ENCODE measurements at regions not wholly inside any gene's neighbourhood (a gene's known extent, or its start where the extent isn't known, plus 50 kb on each side); places are given as distances from the start of the nearest gene placed in this dataset.

- H3K36me3 ChIP-seq (ENCODE audit: control insufficient read depth, low read length): no peaks in the 10 kb centered on the region
- H3K27ac ChIP-seq (ENCODE audit: low read depth, low read length): no peak overlapping the region
- no peaks in the 10 kb centered on the region for H3F3A ChIP-seq (ENCODE audit: control insufficient read depth, insufficient read depth)
- H3K4me1 ChIP-seq (ENCODE audit: control insufficient read depth, low read length): no peaks in the 10 kb centered on the region
- no peak for TF ChIP-seq CTCF (IDR thresholded peaks at IDR 0.05; ENCODE audit: low read depth, low read length, poor library complexity, severe bottlenecking)
- TF ChIP-seq EZH2phosphoT487 (IDR thresholded peaks at IDR 0.05; ENCODE audit: borderline replicate concordance, low read length): no peak
- H3K4me2 ChIP-seq (ENCODE audit: low read length): no peak overlapping the region
- no peaks in the 10 kb centered on the region for H3K27me3 ChIP-seq (ENCODE audit: control insufficient read depth, low read length)
- H3K9me2 ChIP-seq (replicated peaks; ENCODE audit: control insufficient read depth, low read length): no peaks in the 10 kb centered on the region
- H3K79me2 ChIP-seq (ENCODE audit: control insufficient read depth, low read length): no peaks in the 10 kb centered on the region
- no peaks in the 10 kb centered on the region for H4K20me1 ChIP-seq (ENCODE audit: control insufficient read depth, insufficient read depth, low read depth, low read length)
- no peaks in the 10 kb centered on the region for H3K9me3 ChIP-seq (ENCODE audit: control insufficient read depth, insufficient read depth, low read length)
- H3K4me3 ChIP-seq (ENCODE audit: low read length): no peak overlapping the region
Measured at GRCh38 chr18:77552945-77553344, 303.3 kb downstream of the GALR1 start.

GRCh38 chr18:77554061-77554460 is 304.4 kb downstream of the GALR1 start:
- H3K27ac ChIP-seq (ENCODE audit: low read depth, low read length): no peak overlapping the region
- H4K20me1 ChIP-seq (ENCODE audit: control insufficient read depth, insufficient read depth, low read depth, low read length): no peaks in the 10 kb centered on the region

DNA sequence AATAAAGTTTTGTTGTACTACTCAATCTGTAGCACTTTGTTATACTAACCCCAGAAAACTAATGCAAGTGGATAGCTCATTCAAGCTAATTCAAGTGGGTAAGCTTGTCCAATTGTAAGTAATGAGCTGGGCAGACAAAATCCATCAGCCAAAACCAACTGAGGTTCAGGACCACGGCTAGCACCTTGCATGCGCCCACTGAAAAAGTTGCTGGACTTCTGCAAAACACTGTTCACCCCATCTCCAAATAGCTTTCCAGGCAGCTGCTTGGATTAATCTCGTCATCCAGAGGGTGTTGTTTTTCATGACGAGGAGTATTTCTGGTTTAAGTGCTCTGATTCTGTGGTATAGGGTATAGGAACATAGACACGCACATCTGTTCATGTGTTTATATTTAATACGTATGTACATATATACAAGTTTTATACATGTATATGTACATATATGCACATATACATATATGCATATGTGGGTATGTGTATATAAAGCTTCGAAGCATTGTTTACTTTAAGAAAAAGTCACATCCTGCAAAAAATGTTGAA is 307.5 kb downstream of the GALR1 start:
- H4K20me1 ChIP-seq (ENCODE audit: control insufficient read depth, insufficient read depth, low read depth, low read length): no peaks in the 10 kb centered on the region
- H3K36me3 ChIP-seq (ENCODE audit: control insufficient read depth, low read length): no peaks in the 10 kb centered on the region
- TF ChIP-seq CTCF (IDR thresholded peaks at IDR 0.05; ENCODE audit: low read depth, low read length, poor library complexity, severe bottlenecking) (no peak), EZH2phosphoT487 (IDR thresholded peaks at IDR 0.05; ENCODE audit: borderline replicate concordance, low read length) (no peak)
- no peaks in the 10 kb centered on the region for H3K27me3 ChIP-seq (ENCODE audit: control insufficient read depth, low read length)
- H3K9me3 ChIP-seq (ENCODE audit: control insufficient read depth, insufficient read depth, low read length): no peaks in the 10 kb centered on the region
- H3K9me2 ChIP-seq (replicated peaks; ENCODE audit: control insufficient read depth, low read length): no peaks in the 10 kb centered on the region
- no peak overlapping the region for H3K4me2 ChIP-seq (ENCODE audit: low read length)
- H3K79me2 ChIP-seq (ENCODE audit: control insufficient read depth, low read length): no peaks in the 10 kb centered on the region
- no peak overlapping the region for H3K4me3 ChIP-seq (ENCODE audit: low read length)
- no peaks in the 10 kb centered on the region for H3F3A ChIP-seq (ENCODE audit: control insufficient read depth, insufficient read depth)
- no peaks in the 10 kb centered on the region for H3K4me1 ChIP-seq (ENCODE audit: control insufficient read depth, low read length)
- H3K27ac ChIP-seq (ENCODE audit: low read depth, low read length): no peak overlapping the region

More at GRCh38 chr18:77554061-77554460, 304.4 kb downstream of the GALR1 start:
- Histone ChIP-seq H3K4me3 (ENCODE audit: low read length) (no peak overlapping the region), H3K9me2 (replicated peaks; ENCODE audit: control insufficient read depth, low read length) (no peaks in the 10 kb centered on the region), H3K79me2 (ENCODE audit: control insufficient read depth, low read length) (no peaks in the 10 kb centered on the region), H3F3A (ENCODE audit: control insufficient read depth, insufficient read depth) (no peaks in the 10 kb centered on the region), H3K27me3 (ENCODE audit: control insufficient read depth, low read length) (no peaks in the 10 kb centered on the region), H3K9me3 (ENCODE audit: control insufficient read depth, insufficient read depth, low read length) (no peaks in the 10 kb centered on the region), H3K4me1 (ENCODE audit: control insufficient read depth, low read length) (no peaks in the 10 kb centered on the region), H3K36me3 (ENCODE audit: control insufficient read depth, low read length) (no peaks in the 10 kb centered on the region), H3K4me2 (ENCODE audit: low read length) (no peak overlapping the region)
- TF ChIP-seq CTCF (IDR thresholded peaks at IDR 0.05; ENCODE audit: low read depth, low read length, poor library complexity, severe bottlenecking): no peak
